HepG2 (cell line): ENCODE measurements at regions not wholly inside any gene's neighbourhood (a gene's known extent, or its start where the extent isn't known, plus 50 kb on each side); places are given as distances from the start of the nearest gene placed in this dataset.
A peak's percentile ranks its signal among the peaks of the same experiment; 100 is the strongest.

Experiments used
- GZF1 ChIP-seq: sonication (generic); formaldehyde crosslinking; IDR thresholded peaks from 2 replicates; pipeline ENCODE4 v1.5.1; 2020; ENCODE audit warnings: mild to moderate bottlenecking, missing genetic modification reagents
- HMG20A ChIP-seq: IDR thresholded peaks from 2 replicates; pipeline ENCODE4 v1.6.1; 2016; ENCODE audit warnings: borderline replicate concordance
- KLF16 ChIP-seq, 2 experiments: sonication (generic) in 1 of 2; formaldehyde crosslinking in 1 of 2; IDR thresholded peaks; 2 replicates each; pipeline versions ENCODE4 v1.6.1 to v1.8.0; 2016 to 2023; ENCODE audit warnings: missing genetic modification reagents in 2 of 2, missing compliant biosample characterization in 1 of 2
- MBNL3 ChIP-seq: fragments of 250-450 bp; sonication (Bioruptor Pico); conservative IDR thresholded peaks from 2 replicates; pipeline ENCODE4 v1.8.0; 2022; ENCODE audit warnings: mild to moderate bottlenecking, inconsistent platforms
- NBN ChIP-seq: fragments of 450-650 bp; conservative IDR thresholded peaks from 2 replicates; pipeline ENCODE4 v1.6.1; 2017
- NCOA1 ChIP-seq: sonication (generic); formaldehyde crosslinking; IDR thresholded peaks from 2 replicates; pipeline ENCODE4 v1.9.0; 2021; ENCODE audit warnings: missing genetic modification reagents
- PRMT3 ChIP-seq: sonication (generic); formaldehyde crosslinking; IDR thresholded peaks from 2 replicates; pipeline ENCODE4 v1.8.1; 2022; ENCODE audit warnings: low read depth, mild to moderate bottlenecking, moderate library complexity, missing genetic modification reagents, borderline replicate concordance
- REXO4 ChIP-seq: sonication (generic); formaldehyde crosslinking; IDR thresholded peaks from 2 replicates; pipeline ENCODE4 v1.8.0; 2022; ENCODE audit warnings: missing genetic modification reagents, mild to moderate bottlenecking, borderline replicate concordance
- SP4 ChIP-seq: sonication (generic); formaldehyde crosslinking; IDR thresholded peaks from 2 replicates; pipeline ENCODE4 v1.8.1; 2023; ENCODE audit warnings: mild to moderate bottlenecking, missing genetic modification reagents
- YEATS4 ChIP-seq: sonication (generic); formaldehyde crosslinking; IDR thresholded peaks from 2 replicates; pipeline ENCODE4 v1.4.0; 2020; ENCODE audit warnings: missing genetic modification reagents, borderline replicate concordance
- ZNF205 ChIP-seq: IDR thresholded peaks from 2 replicates; pipeline ENCODE4 v1.6.1; 2018; ENCODE audit warnings: missing biosample characterization, missing genetic modification reagents
- ZNF326 ChIP-seq: sonication (generic); formaldehyde crosslinking; IDR thresholded peaks from 2 replicates; pipeline ENCODE4 v1.4.0; 2020; ENCODE audit warnings: missing genetic modification reagents, borderline replicate concordance
- ZNF619 ChIP-seq: sonication (generic); formaldehyde crosslinking; IDR thresholded peaks from 2 replicates; pipeline ENCODE4 v1.4.0; 2020; ENCODE audit warnings: mild to moderate bottlenecking, missing genetic modification reagents
- ZNF672 ChIP-seq: sonication (generic); formaldehyde crosslinking; IDR thresholded peaks from 2 replicates; pipeline ENCODE4 v1.8.1; 2022; ENCODE audit warnings: missing genetic modification reagents
- TF ChIP-seq, protein P1 (sequence below): sonication (generic); formaldehyde crosslinking; IDR thresholded peaks from 2 replicates; pipeline ENCODE4 v1.8.0; 2022; ENCODE audit warnings: mild to moderate bottlenecking, missing genetic modification reagents, moderate library complexity
- TF ChIP-seq, protein P2 (sequence below): sonication (generic); formaldehyde crosslinking; IDR thresholded peaks from 2 replicates; pipeline ENCODE4 v1.9.0; 2021; ENCODE audit warnings: missing genetic modification reagents, borderline replicate concordance
- TF ChIP-seq, protein P3 (sequence below): sonication (generic); formaldehyde crosslinking; IDR thresholded peaks from 2 replicates; pipeline ENCODE4 v1.9.0; 2021; ENCODE audit warnings: missing genetic modification reagents, mild to moderate bottlenecking, borderline replicate concordance
- TF ChIP-seq, protein P4 (sequence below): sonication (generic); formaldehyde crosslinking; IDR thresholded peaks from 2 replicates; pipeline ENCODE4 v1.5.0; 2020; ENCODE audit warnings: missing genetic modification reagents, mild to moderate bottlenecking, borderline replicate concordance

DNA sequence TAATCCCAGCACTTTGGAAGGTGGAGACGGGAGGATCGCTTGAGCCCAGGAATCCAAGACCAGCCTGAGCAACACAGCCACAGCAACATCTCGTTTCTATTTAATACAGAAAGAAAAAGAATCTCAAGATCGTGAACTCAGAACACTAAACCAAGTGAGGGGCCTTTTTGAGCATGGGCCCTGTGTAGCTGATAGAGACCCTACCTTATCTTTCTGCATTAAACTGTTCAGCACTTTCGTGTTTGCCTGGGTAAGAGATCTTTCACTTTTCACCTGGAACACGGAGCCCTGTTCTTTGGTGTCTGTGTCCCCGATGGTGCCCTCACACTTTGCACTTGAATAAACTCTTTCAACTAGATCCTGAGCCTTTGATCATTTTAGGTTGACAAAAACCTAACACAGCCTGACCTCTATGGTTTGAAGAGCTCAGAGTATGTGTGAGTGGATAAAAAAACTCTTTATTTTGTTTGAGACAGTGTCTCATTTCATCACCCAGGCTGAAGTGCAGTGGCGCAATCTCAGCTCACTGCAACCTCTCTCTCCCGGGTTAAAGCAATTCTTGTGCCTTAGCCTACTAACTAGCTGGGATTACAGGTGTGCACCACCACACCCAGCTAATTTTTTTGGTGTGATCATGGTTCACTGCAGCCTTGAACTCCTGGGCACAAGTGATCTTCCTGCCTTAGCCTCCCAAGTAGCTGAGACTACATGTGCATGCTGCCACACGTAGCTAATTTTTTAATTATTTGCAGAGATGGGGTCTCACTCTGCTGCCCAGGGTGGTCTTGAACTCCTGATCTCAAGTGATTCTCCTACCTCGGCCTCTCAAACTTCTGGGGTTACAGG lies 83.8 kb upstream of the GRIN2A start (continued):
- TF ChIP-seq SP4 (CRISPR knock-in tag): peak; percentile 66
- TF ChIP-seq, protein P1, sequence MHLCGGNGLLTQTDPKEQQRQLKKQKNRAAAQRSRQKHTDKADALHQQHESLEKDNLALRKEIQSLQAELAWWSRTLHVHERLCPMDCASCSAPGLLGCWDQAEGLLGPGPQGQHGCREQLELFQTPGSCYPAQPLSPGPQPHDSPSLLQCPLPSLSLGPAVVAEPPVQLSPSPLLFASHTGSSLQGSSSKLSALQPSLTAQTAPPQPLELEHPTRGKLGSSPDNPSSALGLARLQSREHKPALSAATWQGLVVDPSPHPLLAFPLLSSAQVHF (CRISPR knock-in tag): no peak
- TF ChIP-seq MBNL3 (CRISPR knock-in tag): no peak
- no peak for TF ChIP-seq NBN
- TF ChIP-seq ZNF619: peak; percentile 69
- TF ChIP-seq YEATS4: peak; percentile 84
- 0 out of 2 replicates have a peak, but pooled peaks have one; percentile 26 for TF ChIP-seq PRMT3 (CRISPR knock-in tag)
- 0 out of 2 replicates have a peak, but pooled peaks have one; percentile 66 for TF ChIP-seq ZNF326
- TF ChIP-seq ZNF205: peak; percentile 91
- peak in 1 of 2 experiments; percentile 97; a peak in 2 of 4 replicates for TF ChIP-seq KLF16 (CRISPR knock-in tag; IDR thresholded peaks at IDR 0.05)
- TF ChIP-seq NCOA1: peak; percentile 96
- TF ChIP-seq ZNF672 (CRISPR knock-in tag): no peak
- TF ChIP-seq REXO4: no peak
- TF ChIP-seq, protein P2, sequence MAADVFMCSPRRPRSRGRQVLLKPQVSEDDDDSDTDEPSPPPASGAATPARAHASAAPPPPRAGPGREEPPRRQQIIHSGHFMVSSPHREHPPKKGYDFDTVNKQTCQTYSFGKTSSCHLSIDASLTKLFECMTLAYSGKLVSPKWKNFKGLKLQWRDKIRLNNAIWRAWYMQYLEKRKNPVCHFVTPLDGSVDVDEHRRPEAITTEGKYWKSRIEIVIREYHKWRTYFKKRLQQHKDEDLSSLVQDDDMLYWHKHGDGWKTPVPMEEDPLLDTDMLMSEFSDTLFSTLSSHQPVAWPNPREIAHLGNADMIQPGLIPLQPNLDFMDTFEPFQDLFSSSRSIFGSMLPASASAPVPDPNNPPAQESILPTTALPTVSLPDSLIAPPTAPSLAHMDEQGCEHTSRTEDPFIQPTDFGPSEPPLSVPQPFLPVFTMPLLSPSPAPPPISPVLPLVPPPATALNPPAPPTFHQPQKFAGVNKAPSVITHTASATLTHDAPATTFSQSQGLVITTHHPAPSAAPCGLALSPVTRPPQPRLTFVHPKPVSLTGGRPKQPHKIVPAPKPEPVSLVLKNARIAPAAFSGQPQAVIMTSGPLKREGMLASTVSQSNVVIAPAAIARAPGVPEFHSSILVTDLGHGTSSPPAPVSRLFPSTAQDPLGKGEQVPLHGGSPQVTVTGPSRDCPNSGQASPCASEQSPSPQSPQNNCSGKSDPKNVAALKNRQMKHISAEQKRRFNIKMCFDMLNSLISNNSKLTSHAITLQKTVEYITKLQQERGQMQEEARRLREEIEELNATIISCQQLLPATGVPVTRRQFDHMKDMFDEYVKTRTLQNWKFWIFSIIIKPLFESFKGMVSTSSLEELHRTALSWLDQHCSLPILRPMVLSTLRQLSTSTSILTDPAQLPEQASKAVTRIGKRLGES (CRISPR knock-in tag): no peak
- TF ChIP-seq, protein P3, sequence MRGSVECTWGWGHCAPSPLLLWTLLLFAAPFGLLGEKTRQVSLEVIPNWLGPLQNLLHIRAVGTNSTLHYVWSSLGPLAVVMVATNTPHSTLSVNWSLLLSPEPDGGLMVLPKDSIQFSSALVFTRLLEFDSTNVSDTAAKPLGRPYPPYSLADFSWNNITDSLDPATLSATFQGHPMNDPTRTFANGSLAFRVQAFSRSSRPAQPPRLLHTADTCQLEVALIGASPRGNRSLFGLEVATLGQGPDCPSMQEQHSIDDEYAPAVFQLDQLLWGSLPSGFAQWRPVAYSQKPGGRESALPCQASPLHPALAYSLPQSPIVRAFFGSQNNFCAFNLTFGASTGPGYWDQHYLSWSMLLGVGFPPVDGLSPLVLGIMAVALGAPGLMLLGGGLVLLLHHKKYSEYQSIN (CRISPR knock-in tag): no peak
- peak; percentile 99 for TF ChIP-seq HMG20A (CRISPR knock-in tag)
- TF ChIP-seq, protein P4, sequence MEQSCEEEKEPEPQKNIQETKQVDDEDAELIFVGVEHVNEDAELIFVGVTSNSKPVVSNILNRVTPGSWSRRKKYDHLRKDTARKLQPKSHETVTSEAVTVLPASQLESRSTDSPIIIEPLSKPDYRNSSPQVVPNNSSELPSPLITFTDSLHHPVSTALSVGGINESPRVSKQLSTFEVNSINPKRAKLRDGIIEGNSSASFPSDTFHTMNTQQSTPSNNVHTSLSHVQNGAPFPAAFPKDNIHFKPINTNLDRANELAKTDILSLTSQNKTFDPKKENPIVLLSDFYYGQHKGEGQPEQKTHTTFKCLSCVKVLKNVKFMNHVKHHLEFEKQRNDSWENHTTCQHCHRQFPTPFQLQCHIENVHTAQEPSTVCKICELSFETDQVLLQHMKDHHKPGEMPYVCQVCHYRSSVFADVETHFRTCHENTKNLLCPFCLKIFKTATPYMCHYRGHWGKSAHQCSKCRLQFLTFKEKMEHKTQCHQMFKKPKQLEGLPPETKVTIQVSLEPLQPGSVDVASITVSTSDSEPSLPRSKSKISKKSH (CRISPR knock-in tag): peak; percentile 47; the same call in 1 of the 2 replicates
- 0 out of 2 replicates have a peak, but pooled peaks have one; percentile 50 for TF ChIP-seq GZF1
